DMS 273 treated with DMSO at 0.1 percent for 48 hours (cell line): ENCODE measurements at regions not wholly inside any gene's neighbourhood (a gene's known extent, or its start where the extent isn't known, plus 50 kb on each side); places are given as distances from the start of the nearest gene placed in this dataset.

Source experiments
- DNase-seq: peaks from one replicate; lab custom pipeline; 2025; lab: John Stamatoyannopoulos, UW

GRCh38 chr5:74226716-74227485 is 413.6 kb downstream of the ENC1 start:
- DNase-seq, result no peak

GRCh38 chr5:74225587-74225986 is 414.9 kb downstream of the ENC1 start:
- DNase-seq, result no peak

GRCh38 chr5:74224331-74224730 is 416.2 kb downstream of the ENC1 start:
- DNase-seq, result peak; percentile 54

GRCh38 chr5:74222806-74223205 is 417.7 kb downstream of the ENC1 start:
- no peak for DNase-seq

- DNase-seq, result no peak
These were observed 419.1 kb downstream of the ENC1 start for GRCh38 chr5:74221413-74221812.

GRCh38 chr5:74216012-74216411 is 424.5 kb downstream of the ENC1 start:
- no peak for DNase-seq

GRCh38 chr5:74212336-74212735 is 428.2 kb downstream of the ENC1 start:
- peak; percentile 3 for DNase-seq

- no peak for DNase-seq
These were observed 431.0 kb downstream of the ENC1 start for GRCh38 chr5:74209571-74209970.

GRCh38 chr5:74206579-74207550 is 433.7 kb downstream of the ENC1 start:
- DNase-seq, result peak; percentile 67

- DNase-seq, result no peak
These were observed 434.6 kb downstream of the ENC1 start for GRCh38 chr5:74205767-74206578.

GRCh38 chr5:74201334-74202081 is 439.0 kb downstream of the ENC1 start:
- DNase-seq, result peak; percentile 76

- no peak for DNase-seq
These were observed 440.0 kb downstream of the ENC1 start for GRCh38 chr5:74200560-74200959.

- DNase-seq, result no peak
These were observed 440.9 kb downstream of the ENC1 start for GRCh38 chr5:74199436-74200210.

- no peak for DNase-seq
These were observed 441.5 kb downstream of the ENC1 start for GRCh38 chr5:74199005-74199404.

- DNase-seq, result no peak
These were observed 442.4 kb downstream of the ENC1 start for GRCh38 chr5:74198156-74198555.

GRCh38 chr5:74196233-74196632 is 444.3 kb downstream of the ENC1 start:
- DNase-seq, result no peak

GRCh38 chr5:74194196-74194595 is 446.3 kb downstream of the ENC1 start:
- no peak for DNase-seq

- DNase-seq, result no peak
These were observed 447.8 kb downstream of the ENC1 start for GRCh38 chr5:74192606-74193299.

GRCh38 chr5:74188351-74189105 is 452.0 kb downstream of the ENC1 start:
- no peak for DNase-seq
